ENCODE measurements at regions not wholly inside any gene's neighbourhood (a gene's known extent, or its start where the extent isn't known, plus 50 kb on each side); places are given as distances from the start of the nearest gene placed in this dataset.

DNA sequence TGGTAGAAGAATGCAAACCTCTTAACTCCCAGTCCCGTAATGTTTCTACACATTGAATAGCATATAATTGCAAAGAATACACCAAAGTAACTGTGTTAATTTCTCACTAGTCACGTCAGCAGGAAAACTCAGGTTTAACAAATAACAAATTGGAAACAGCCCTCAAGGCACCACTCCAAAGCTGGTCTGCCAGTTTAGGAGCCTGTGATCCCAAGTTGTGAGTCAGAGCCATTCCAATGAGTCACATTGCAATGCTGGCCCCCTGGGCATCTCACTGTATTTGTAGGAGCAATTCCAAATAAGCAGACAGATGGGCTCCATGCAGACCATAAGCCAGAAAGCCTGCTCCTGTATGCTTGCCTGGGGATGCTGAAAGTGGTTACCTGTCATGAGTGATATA is 143.2 kb upstream of the SETBP1 start:
- TF ChIP-seq POLR2AphosphoS5 (IDR thresholded peaks at IDR 0.05; ENCODE audit: borderline replicate concordance, low read depth, low read length) (no peak), FOXP2 (optimal IDR thresholded peaks at IDR 0.05; ENCODE audit: control extremely low read depth, extremely low read length, insufficient read depth) (no peak), EZH2 (IDR thresholded peaks at IDR 0.05) (no peak)
- Histone ChIP-seq H3K4me3 (no peak overlapping the region), H3K9ac (ENCODE audit: insufficient read length) (no peak overlapping the region), H3K9me3 (ENCODE audit: low read depth, low read length) (no peaks in the 10 kb centered on the region), H3K36me3 (ENCODE audit: insufficient read depth, low read length) (no peaks in the 10 kb centered on the region), H3K27ac (no peak overlapping the region)
- DNase-seq (ENCODE audit: low read depth, low spot score): no peak

GRCh38 chr18:44539926-44540325 is 140.8 kb upstream of the SETBP1 start:
- no peak for DNase-seq (ENCODE audit: low read depth, low spot score)
- no peak overlapping the region for H3K4me3 ChIP-seq
- no peak overlapping the region for H3K27ac ChIP-seq
- TF ChIP-seq POLR2AphosphoS5 (IDR thresholded peaks at IDR 0.05; ENCODE audit: borderline replicate concordance, low read depth, low read length) (no peak), EZH2 (IDR thresholded peaks at IDR 0.05) (no peak), FOXP2 (optimal IDR thresholded peaks at IDR 0.05; ENCODE audit: control extremely low read depth, extremely low read length, insufficient read depth) (no peak)
- no peaks in the 10 kb centered on the region for H3K9me3 ChIP-seq (ENCODE audit: low read depth, low read length)
- no peak overlapping the region for H3K9ac ChIP-seq (ENCODE audit: insufficient read length)
- H3K36me3 ChIP-seq (ENCODE audit: insufficient read depth, low read length): no peaks in the 10 kb centered on the region

GRCh38 chr18:44541159-44541558 is 139.5 kb upstream of the SETBP1 start:
- no peak for DNase-seq (ENCODE audit: low read depth, low spot score)
- TF ChIP-seq FOXP2 (optimal IDR thresholded peaks at IDR 0.05; ENCODE audit: control extremely low read depth, extremely low read length, insufficient read depth) (no peak), EZH2 (IDR thresholded peaks at IDR 0.05) (no peak), POLR2AphosphoS5 (IDR thresholded peaks at IDR 0.05; ENCODE audit: borderline replicate concordance, low read depth, low read length) (no peak)
- Histone ChIP-seq H3K27ac (no peak overlapping the region), H3K36me3 (ENCODE audit: insufficient read depth, low read length) (no peaks in the 10 kb centered on the region), H3K9ac (ENCODE audit: insufficient read length) (no peak overlapping the region), H3K9me3 (ENCODE audit: low read depth, low read length) (no peaks in the 10 kb centered on the region), H3K4me3 (no peak overlapping the region)

- Histone ChIP-seq H3K9ac (ENCODE audit: insufficient read length) (no peak overlapping the region), H3K4me3 (no peak overlapping the region), H3K36me3 (ENCODE audit: insufficient read depth, low read length) (no peaks in the 10 kb centered on the region), H3K9me3 (ENCODE audit: low read depth, low read length) (no peaks in the 10 kb centered on the region), H3K27ac (no peak overlapping the region)
- TF ChIP-seq POLR2AphosphoS5 (IDR thresholded peaks at IDR 0.05; ENCODE audit: borderline replicate concordance, low read depth, low read length) (no peak), EZH2 (IDR thresholded peaks at IDR 0.05) (no peak), FOXP2 (optimal IDR thresholded peaks at IDR 0.05; ENCODE audit: control extremely low read depth, extremely low read length, insufficient read depth) (no peak)
- no peak for DNase-seq (ENCODE audit: low read depth, low spot score)
Observed at GRCh38 chr18:44541781-44542180, 138.9 kb upstream of the SETBP1 start.

DNA sequence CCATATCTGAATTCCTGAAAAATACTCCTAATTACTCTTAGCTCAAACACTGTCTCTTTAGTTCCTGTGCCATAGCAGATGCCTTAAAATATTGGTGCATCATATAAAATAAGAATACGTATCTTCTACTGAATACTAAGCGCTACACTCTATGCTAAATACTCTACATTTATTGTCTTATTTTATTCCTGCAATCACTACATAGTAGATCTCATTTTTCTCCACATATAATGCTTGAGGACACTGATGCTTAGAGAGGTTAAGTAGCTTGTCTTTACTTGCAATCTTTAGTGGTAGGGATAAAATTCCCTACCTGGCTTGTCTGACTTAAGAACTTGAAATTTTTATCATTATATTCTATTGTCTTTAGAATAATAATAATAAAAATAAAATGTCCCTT is 137.3 kb upstream of the SETBP1 start:
- Histone ChIP-seq H3K9me3 (ENCODE audit: low read depth, low read length) (no peaks in the 10 kb centered on the region), H3K9ac (ENCODE audit: insufficient read length) (no peak overlapping the region), H3K27ac (no peak overlapping the region), H3K4me3 (no peak overlapping the region), H3K36me3 (ENCODE audit: insufficient read depth, low read length) (no peaks in the 10 kb centered on the region)
- TF ChIP-seq POLR2AphosphoS5 (IDR thresholded peaks at IDR 0.05; ENCODE audit: borderline replicate concordance, low read depth, low read length) (no peak), EZH2 (IDR thresholded peaks at IDR 0.05) (no peak)
- no peak for DNase-seq (ENCODE audit: low read depth, low spot score)

DNA sequence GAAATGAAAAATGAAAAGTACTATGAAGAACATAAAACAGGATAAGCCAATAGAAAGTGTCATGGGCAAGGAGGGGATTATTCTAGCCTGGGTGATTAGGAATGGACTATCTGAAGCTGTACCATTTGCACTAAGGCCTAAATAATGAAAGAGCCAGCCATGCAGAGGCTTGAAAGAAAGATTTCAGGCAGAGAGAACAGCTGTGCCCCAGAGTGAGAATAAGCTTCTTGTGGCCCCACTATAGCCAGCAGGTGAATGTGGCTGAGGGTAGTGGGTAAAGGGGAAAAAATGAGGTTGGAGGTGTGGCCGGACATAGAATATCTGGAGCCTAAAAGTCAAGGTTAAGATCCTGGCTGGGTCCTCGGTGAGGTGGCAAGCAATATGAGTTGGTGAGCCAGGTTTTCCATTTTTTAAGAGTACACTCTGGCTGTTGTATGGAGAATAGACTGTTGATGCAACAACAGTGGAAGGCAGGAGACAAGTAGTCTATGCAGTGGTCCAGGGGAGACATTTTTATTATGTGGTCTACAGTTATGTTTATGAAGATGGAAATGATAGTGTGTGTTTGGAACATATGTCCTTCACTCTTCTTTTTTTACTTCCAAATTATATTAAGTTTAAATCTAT is 135.2 kb upstream of the SETBP1 start:
- Histone ChIP-seq H3K9ac (ENCODE audit: insufficient read length) (no peak overlapping the region), H3K36me3 (ENCODE audit: insufficient read depth, low read length) (no peaks in the 10 kb centered on the region), H3K4me3 (no peak overlapping the region), H3K27ac (no peak overlapping the region), H3K9me3 (ENCODE audit: low read depth, low read length) (no peaks in the 10 kb centered on the region)
- DNase-seq (ENCODE audit: low read depth, low spot score): no peak
- TF ChIP-seq FOXP2 (optimal IDR thresholded peaks at IDR 0.05; ENCODE audit: control extremely low read depth, extremely low read length, insufficient read depth) (no peak), EZH2 (IDR thresholded peaks at IDR 0.05) (no peak), POLR2AphosphoS5 (IDR thresholded peaks at IDR 0.05; ENCODE audit: borderline replicate concordance, low read depth, low read length) (no peak)

GRCh38 chr18:44546954-44547353 is 133.7 kb upstream of the SETBP1 start:
- TF ChIP-seq EZH2 (IDR thresholded peaks at IDR 0.05) (no peak), FOXP2 (optimal IDR thresholded peaks at IDR 0.05; ENCODE audit: control extremely low read depth, extremely low read length, insufficient read depth) (no peak), POLR2AphosphoS5 (IDR thresholded peaks at IDR 0.05; ENCODE audit: borderline replicate concordance, low read depth, low read length) (no peak)
- Histone ChIP-seq H3K4me3 (no peak overlapping the region), H3K27ac (no peak overlapping the region), H3K36me3 (ENCODE audit: insufficient read depth, low read length) (no peaks in the 10 kb centered on the region), H3K9me3 (ENCODE audit: low read depth, low read length) (no peaks in the 10 kb centered on the region), H3K9ac (ENCODE audit: insufficient read length) (no peak overlapping the region)
- no peak for DNase-seq (ENCODE audit: low read depth, low spot score)

GRCh38 chr18:44548291-44549221 is 132.1 kb upstream of the SETBP1 start:
- TF ChIP-seq POLR2AphosphoS5 (IDR thresholded peaks at IDR 0.05; ENCODE audit: borderline replicate concordance, low read depth, low read length) (no peak), EZH2 (IDR thresholded peaks at IDR 0.05) (no peak), FOXP2 (optimal IDR thresholded peaks at IDR 0.05; ENCODE audit: control extremely low read depth, extremely low read length, insufficient read depth) (no peak)
- Histone ChIP-seq H3K36me3 (ENCODE audit: insufficient read depth, low read length) (no peaks in the 10 kb centered on the region), H3K4me3 (no peak overlapping the region), H3K27ac (no peak overlapping the region), H3K9me3 (ENCODE audit: low read depth, low read length) (no peaks in the 10 kb centered on the region), H3K9ac (ENCODE audit: insufficient read length) (no peak overlapping the region)
- DNase-seq (ENCODE audit: low read depth, low spot score): no peak

Data from SK-N-MC (cell line).